GM19035 (cell line): ENCODE measurements at regions not wholly inside any gene's neighbourhood (a gene's known extent, or its start where the extent isn't known, plus 50 kb on each side); places are given as distances from the start of the nearest gene placed in this dataset.

Experiments
- ATAC-seq: cut with Tn5 transposase; IDR thresholded peaks from one replicate; pipeline ENCODE4 v1.9.1; 2021; ENCODE audit not compliant: unreplicated experiment

- ATAC-seq = no peak
Measured at GRCh38 chr5:8944005-8944404, 601.9 kb downstream of the SEMA5A start.

GRCh38 chr5:8945972-8946371 is 599.9 kb downstream of the SEMA5A start:
- ATAC-seq = no peak

GRCh38 chr5:8949908-8950307 is 596.0 kb downstream of the SEMA5A start:
- peak; percentile 76 for ATAC-seq

- no peak for ATAC-seq
Measured at GRCh38 chr5:8952147-8952546, 593.7 kb downstream of the SEMA5A start.

- no peak for ATAC-seq
Measured at GRCh38 chr5:8953016-8953415, 592.9 kb downstream of the SEMA5A start.

GRCh38 chr5:8953911-8954438 is 591.9 kb downstream of the SEMA5A start:
- ATAC-seq = no peak

GRCh38 chr5:8954801-8955200 is 591.1 kb downstream of the SEMA5A start:
- no peak for ATAC-seq

- no peak for ATAC-seq
Measured at GRCh38 chr5:8956659-8957058, 589.2 kb downstream of the SEMA5A start.

GRCh38 chr5:8958602-8959001 is 587.3 kb downstream of the SEMA5A start:
- no peak for ATAC-seq

- no peak for ATAC-seq
Measured at GRCh38 chr5:8961219-8961618, 584.7 kb downstream of the SEMA5A start.

GRCh38 chr5:8961956-8962355 is 583.9 kb downstream of the SEMA5A start:
- no peak for ATAC-seq

- no peak for ATAC-seq
Measured at GRCh38 chr5:8981016-8981415, 564.9 kb downstream of the SEMA5A start.

- ATAC-seq = no peak
Measured at GRCh38 chr5:8981496-8981895, 564.4 kb downstream of the SEMA5A start.

- no peak for ATAC-seq
Measured at GRCh38 chr5:8984386-8984785, 561.5 kb downstream of the SEMA5A start.
